ENCODE measurements at regions not wholly inside any gene's neighbourhood (a gene's known extent, or its start where the extent isn't known, plus 50 kb on each side); places are given as distances from the start of the nearest gene placed in this dataset.

DNA sequence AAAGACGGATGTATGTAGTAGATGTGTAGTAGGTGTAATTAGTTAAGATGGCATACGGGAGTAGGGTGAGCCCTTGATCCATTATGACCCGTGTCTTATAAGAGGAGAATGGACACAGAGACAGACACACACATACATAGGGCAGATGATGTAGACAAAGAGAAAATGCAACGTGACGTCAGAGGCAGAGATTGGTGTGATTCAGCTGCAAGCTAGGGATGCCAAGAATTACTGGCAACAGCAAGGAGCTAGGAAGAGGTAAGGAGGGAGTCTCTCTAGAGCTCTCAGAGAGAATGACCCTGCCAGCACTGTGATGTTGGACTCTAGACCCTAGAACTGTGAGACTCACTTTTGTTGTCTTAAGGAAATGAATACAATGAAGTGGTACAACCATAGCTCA is 247.0 kb upstream of the HABP2 start:
- TF ChIP-seq, protein P1, sequence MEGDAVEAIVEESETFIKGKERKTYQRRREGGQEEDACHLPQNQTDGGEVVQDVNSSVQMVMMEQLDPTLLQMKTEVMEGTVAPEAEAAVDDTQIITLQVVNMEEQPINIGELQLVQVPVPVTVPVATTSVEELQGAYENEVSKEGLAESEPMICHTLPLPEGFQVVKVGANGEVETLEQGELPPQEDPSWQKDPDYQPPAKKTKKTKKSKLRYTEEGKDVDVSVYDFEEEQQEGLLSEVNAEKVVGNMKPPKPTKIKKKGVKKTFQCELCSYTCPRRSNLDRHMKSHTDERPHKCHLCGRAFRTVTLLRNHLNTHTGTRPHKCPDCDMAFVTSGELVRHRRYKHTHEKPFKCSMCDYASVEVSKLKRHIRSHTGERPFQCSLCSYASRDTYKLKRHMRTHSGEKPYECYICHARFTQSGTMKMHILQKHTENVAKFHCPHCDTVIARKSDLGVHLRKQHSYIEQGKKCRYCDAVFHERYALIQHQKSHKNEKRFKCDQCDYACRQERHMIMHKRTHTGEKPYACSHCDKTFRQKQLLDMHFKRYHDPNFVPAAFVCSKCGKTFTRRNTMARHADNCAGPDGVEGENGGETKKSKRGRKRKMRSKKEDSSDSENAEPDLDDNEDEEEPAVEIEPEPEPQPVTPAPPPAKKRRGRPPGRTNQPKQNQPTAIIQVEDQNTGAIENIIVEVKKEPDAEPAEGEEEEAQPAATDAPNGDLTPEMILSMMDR (IDR thresholded peaks at IDR 0.05; ENCODE audit: low read depth, low read length), result no peak
- no peak for TF ChIP-seq EZH2phosphoT487 (IDR thresholded peaks at IDR 0.05; ENCODE audit: low read depth)
- H3K4me2 ChIP-seq (ENCODE audit: low read length), result no peak overlapping the region
- no peaks in the 10 kb centered on the region for H3K79me2 ChIP-seq (ENCODE audit: low read length)
- no peaks in the 10 kb centered on the region for H3K9me3 ChIP-seq (ENCODE audit: insufficient read depth, low read length)
- H2AFZ ChIP-seq (ENCODE audit: low read depth, low read length), result no peak overlapping the region
- no peaks in the 10 kb centered on the region for H3K27me3 ChIP-seq (ENCODE audit: low read depth, low read length)
- H4K20me1 ChIP-seq (ENCODE audit: insufficient read depth, low read length), result no peaks in the 10 kb centered on the region
- no peak overlapping the region for H3K4me3 ChIP-seq (ENCODE audit: low read length)
- H3K4me1 ChIP-seq (ENCODE audit: low read length), result peaks cover 3% of the 10 kb centered on the region; the same call in 1 of the 2 replicates
- H3K36me3 ChIP-seq (replicated peaks; ENCODE audit: low read depth, low read length), result no peaks in the 10 kb centered on the region
- H3K27ac ChIP-seq (ENCODE audit: low read length), result no peak overlapping the region
- H3K9ac ChIP-seq (ENCODE audit: low read length), result no peak overlapping the region

DNA sequence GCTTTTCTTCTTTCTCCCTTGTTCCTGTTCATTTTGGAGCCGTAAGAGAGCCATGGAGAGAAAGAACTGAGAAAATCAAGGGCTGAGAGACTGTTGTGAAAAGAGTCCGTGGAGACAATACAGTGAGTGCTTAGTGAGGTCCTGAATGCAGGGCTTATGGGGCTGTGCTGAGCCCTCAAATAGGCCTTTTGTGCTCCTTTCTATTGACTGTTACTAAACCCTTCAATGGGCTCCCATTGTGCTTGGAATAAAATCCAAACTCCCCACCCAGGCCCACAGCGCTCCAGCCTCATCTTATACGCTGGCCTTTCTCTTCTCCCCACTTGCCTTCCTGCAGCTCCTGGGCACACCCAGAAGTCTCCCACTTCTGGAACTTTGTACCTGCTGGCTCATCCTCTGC is 243.1 kb upstream of the HABP2 start:
- TF ChIP-seq, protein P1 (IDR thresholded peaks at IDR 0.05; ENCODE audit: low read depth, low read length), result no peak
- no peak for TF ChIP-seq EZH2phosphoT487 (IDR thresholded peaks at IDR 0.05; ENCODE audit: low read depth)
- Histone ChIP-seq H3K27me3 (ENCODE audit: low read depth, low read length) (no peaks in the 10 kb centered on the region), H3K9me3 (ENCODE audit: insufficient read depth, low read length) (no peaks in the 10 kb centered on the region), H3K4me1 (ENCODE audit: low read length) (no peaks in the 10 kb centered on the region), H3K9ac (ENCODE audit: low read length) (no peak overlapping the region), H3K4me3 (ENCODE audit: low read length) (no peak overlapping the region), H3K4me2 (ENCODE audit: low read length) (no peak overlapping the region), H3K27ac (ENCODE audit: low read length) (no peak overlapping the region), H2AFZ (ENCODE audit: low read depth, low read length) (no peak overlapping the region), H4K20me1 (ENCODE audit: insufficient read depth, low read length) (no peaks in the 10 kb centered on the region), H3K79me2 (ENCODE audit: low read length) (no peaks in the 10 kb centered on the region), H3K36me3 (replicated peaks; ENCODE audit: low read depth, low read length) (no peaks in the 10 kb centered on the region)

DNA sequence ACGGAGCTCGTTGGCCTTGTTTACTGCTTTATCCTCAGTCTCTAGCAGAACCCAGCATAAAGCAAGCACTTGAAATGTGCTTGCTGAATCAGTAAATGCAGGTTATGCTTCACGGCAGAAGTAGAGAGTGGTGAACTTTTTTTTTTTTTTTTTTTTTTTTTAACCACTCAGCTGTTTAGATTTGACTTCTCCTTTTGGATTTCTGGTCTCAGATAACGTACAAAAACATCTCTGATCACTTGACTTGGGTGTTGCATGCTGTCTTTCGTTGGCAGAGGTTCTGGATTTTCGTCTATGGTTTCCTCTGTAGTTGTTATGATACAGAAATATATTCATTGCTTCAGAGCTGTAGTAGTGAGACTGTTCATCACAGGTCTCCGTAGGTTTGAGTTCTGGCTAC is 242.5 kb upstream of the HABP2 start:
- no peak overlapping the region for H3K27ac ChIP-seq (ENCODE audit: low read length)
- no peak overlapping the region for H3K4me2 ChIP-seq (ENCODE audit: low read length)
- no peak for TF ChIP-seq EZH2phosphoT487 (IDR thresholded peaks at IDR 0.05; ENCODE audit: low read depth)
- TF ChIP-seq, protein P1 (IDR thresholded peaks at IDR 0.05; ENCODE audit: low read depth, low read length), result no peak
- no peaks in the 10 kb centered on the region for H3K27me3 ChIP-seq (ENCODE audit: low read depth, low read length)
- no peaks in the 10 kb centered on the region for H3K4me1 ChIP-seq (ENCODE audit: low read length)
- H3K36me3 ChIP-seq (replicated peaks; ENCODE audit: low read depth, low read length), result no peaks in the 10 kb centered on the region
- H2AFZ ChIP-seq (ENCODE audit: low read depth, low read length), result no peak overlapping the region
- H4K20me1 ChIP-seq (ENCODE audit: insufficient read depth, low read length), result no peaks in the 10 kb centered on the region
- no peaks in the 10 kb centered on the region for H3K79me2 ChIP-seq (ENCODE audit: low read length)
- H3K9me3 ChIP-seq (ENCODE audit: insufficient read depth, low read length), result no peaks in the 10 kb centered on the region
- no peak overlapping the region for H3K9ac ChIP-seq (ENCODE audit: low read length)
- no peak overlapping the region for H3K4me3 ChIP-seq (ENCODE audit: low read length)

DNA sequence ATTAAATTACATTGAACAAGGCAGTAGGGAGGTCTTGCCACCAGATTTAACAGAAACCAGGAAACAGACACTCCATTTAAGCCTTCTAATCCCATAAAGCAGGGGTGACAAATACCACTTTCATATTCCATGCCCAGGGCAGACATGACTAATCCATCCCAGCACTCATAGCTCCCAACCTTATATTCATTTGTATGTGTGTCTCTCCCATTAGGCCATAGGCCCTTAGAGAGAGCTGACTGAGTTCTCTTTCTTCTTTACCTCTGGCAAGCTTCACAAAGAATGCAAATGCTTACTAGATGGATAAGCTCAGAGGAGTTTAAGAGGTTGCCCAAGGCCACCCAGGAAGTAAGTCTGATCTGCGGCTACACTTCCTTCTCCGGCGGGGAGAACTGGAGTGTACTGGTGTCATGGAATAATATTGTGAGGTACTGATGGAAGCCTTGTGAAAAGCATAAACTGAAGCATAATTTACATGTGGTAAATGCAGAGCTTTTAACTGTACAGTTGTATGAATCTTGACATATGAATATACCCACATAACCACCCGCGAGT is 239.7 kb upstream of the HABP2 start:
- no peak overlapping the region for H3K9ac ChIP-seq (ENCODE audit: low read length)
- no peaks in the 10 kb centered on the region for H3K27me3 ChIP-seq (ENCODE audit: low read depth, low read length)
- H2AFZ ChIP-seq (ENCODE audit: low read depth, low read length), result no peak overlapping the region
- H3K4me1 ChIP-seq (ENCODE audit: low read length), result no peaks in the 10 kb centered on the region
- no peaks in the 10 kb centered on the region for H4K20me1 ChIP-seq (ENCODE audit: insufficient read depth, low read length)
- no peak overlapping the region for H3K4me3 ChIP-seq (ENCODE audit: low read length)
- H3K4me2 ChIP-seq (ENCODE audit: low read length), result no peak overlapping the region
- no peaks in the 10 kb centered on the region for H3K36me3 ChIP-seq (replicated peaks; ENCODE audit: low read depth, low read length)
- TF ChIP-seq EZH2phosphoT487 (IDR thresholded peaks at IDR 0.05; ENCODE audit: low read depth), result no peak
- TF ChIP-seq, protein P1 (IDR thresholded peaks at IDR 0.05; ENCODE audit: low read depth, low read length), result no peak
- no peaks in the 10 kb centered on the region for H3K9me3 ChIP-seq (ENCODE audit: insufficient read depth, low read length)
- no peaks in the 10 kb centered on the region for H3K79me2 ChIP-seq (ENCODE audit: low read length)
- H3K27ac ChIP-seq (ENCODE audit: low read length), result no peak overlapping the region

Data from OCI-LY3 (cell line).